Nephron progenitor cell (in vitro differentiated cells): ENCODE measurements at regions not wholly inside any gene's neighbourhood (a gene's known extent, or its start where the extent isn't known, plus 50 kb on each side); places are given as distances from the start of the nearest gene placed in this dataset.
"Not testable (repeated sequence)": the region's sequence is repeated elsewhere in the genome, so short reads cannot be mapped to it uniquely, and the experiment has no call there.

ENCODE experiments used
- DNase-seq: peaks from one replicate; pipeline ENCODE4 v3.0.0; 2021
- H3K27ac Mint-ChIP-seq: 2 replicates; pipeline ENCODE4 v1.8.0; 2021; ENCODE audit warnings: mild to moderate bottlenecking, moderate library complexity, mixed read lengths
- H3K27me3 Mint-ChIP-seq: 2 replicates; pipeline ENCODE4 v1.8.0; 2021; ENCODE audit warnings: mild to moderate bottlenecking, low read depth, mixed read lengths; ENCODE audit not compliant: poor library complexity
- H3K36me3 Mint-ChIP-seq: 2 replicates; pipeline ENCODE4 v1.8.0; 2021; ENCODE audit warnings: low read depth, mixed read lengths
- H3K4me1 Mint-ChIP-seq: 2 replicates; pipeline ENCODE4 v1.8.0; 2021; ENCODE audit warnings: mixed read lengths
- H3K4me3 Mint-ChIP-seq: 2 replicates; pipeline ENCODE4 v1.8.0; 2021; ENCODE audit warnings: mild to moderate bottlenecking, moderate library complexity, mixed read lengths
- H3K9me3 Mint-ChIP-seq: 2 replicates; pipeline ENCODE4 v1.8.0; 2021; ENCODE audit warnings: mild to moderate bottlenecking, moderate library complexity, mixed read lengths
- CTCF ChIP-seq: fragments of 200-600 bp; sonication (generic); IDR thresholded peaks from 2 replicates; pipeline ENCODE4 v1.5.0; 2021; ENCODE audit warnings: antibody characterized with exemption

- H3K27me3 Mint-ChIP-seq = peaks cover 68% of the 10 kb centered on the region
- TF ChIP-seq CTCF = no peak
These were observed 97.6 kb upstream of the TMEM132E start for GRCh38 chr17:34481779-34482178.

GRCh38 chr17:34479371-34479770, 100.0 kb upstream of the TMEM132E start:
- Mint-ChIP-seq H3K4me3 (no peak overlapping the region), H3K27me3 (peaks cover 64% of the 10 kb centered on the region), H3K27ac (no peak overlapping the region), H3K4me1 (no peaks in the 10 kb centered on the region), H3K9me3 (no peaks in the 10 kb centered on the region), H3K36me3 (no peaks in the 10 kb centered on the region)
- DNase-seq = no peak
- TF ChIP-seq CTCF = no peak

More at GRCh38 chr17:34481779-34482178, 97.6 kb upstream of the TMEM132E start:
- DNase-seq = no peak
- Mint-ChIP-seq H3K4me1 (no peaks in the 10 kb centered on the region), H3K27ac (no peak overlapping the region), H3K4me3 (no peak overlapping the region), H3K36me3 (no peaks in the 10 kb centered on the region), H3K9me3 (no peaks in the 10 kb centered on the region)

- TF ChIP-seq CTCF = no peak
- no peaks in the 10 kb centered on the region for H3K36me3 Mint-ChIP-seq
- no peak overlapping the region for H3K27ac Mint-ChIP-seq
- peaks cover 54% of the 10 kb centered on the region for H3K27me3 Mint-ChIP-seq
- no peak for DNase-seq
- no peaks in the 10 kb centered on the region for H3K9me3 Mint-ChIP-seq
- H3K4me1 Mint-ChIP-seq = no peaks in the 10 kb centered on the region
- no peak overlapping the region for H3K4me3 Mint-ChIP-seq
These were observed 101.1 kb upstream of the TMEM132E start for GRCh38 chr17:34478244-34478643.

- no peaks in the 10 kb centered on the region for H3K36me3 Mint-ChIP-seq
- peaks cover 45% of the 10 kb centered on the region for H3K27me3 Mint-ChIP-seq
- no peaks in the 10 kb centered on the region for H3K4me1 Mint-ChIP-seq
- no peak overlapping the region for H3K27ac Mint-ChIP-seq
- TF ChIP-seq CTCF = no peak
- H3K4me3 Mint-ChIP-seq = no peak overlapping the region
- DNase-seq = no peak
- no peaks in the 10 kb centered on the region for H3K9me3 Mint-ChIP-seq
These were observed 104.1 kb upstream of the TMEM132E start for GRCh38 chr17:34475296-34475695.

- no peak for DNase-seq
- Mint-ChIP-seq H3K27ac (no peak overlapping the region), H3K4me1 (no peaks in the 10 kb centered on the region), H3K36me3 (no peaks in the 10 kb centered on the region), H3K4me3 (no peak overlapping the region), H3K27me3 (peaks cover 41% of the 10 kb centered on the region), H3K9me3 (no peaks in the 10 kb centered on the region)
- no peak for TF ChIP-seq CTCF
These were observed 104.7 kb upstream of the TMEM132E start for GRCh38 chr17:34474706-34475105.

- Mint-ChIP-seq H3K4me1 (no peaks in the 10 kb centered on the region), H3K36me3 (no peaks in the 10 kb centered on the region), H3K9me3 (no peaks in the 10 kb centered on the region), H3K27me3 (peaks cover 22% of the 10 kb centered on the region), H3K27ac (no peak overlapping the region), H3K4me3 (no peak overlapping the region)
- TF ChIP-seq CTCF = no peak
- no peak for DNase-seq
These were observed 107.0 kb upstream of the TMEM132E start for GRCh38 chr17:34472363-34472762.

- not testable (repeated sequence) for H3K4me1 Mint-ChIP-seq, H3K36me3 Mint-ChIP-seq, H3K4me3 Mint-ChIP-seq, H3K27ac Mint-ChIP-seq, H3K9me3 Mint-ChIP-seq, DNase-seq
- H3K27me3 Mint-ChIP-seq = peaks cover 15% of the 10 kb centered on the region
These were observed 108.1 kb upstream of the TMEM132E start for GRCh38 chr17:34471278-34471677.
